CD14-positive monocyte (primary cell): ENCODE measurements at regions not wholly inside any gene's neighbourhood (a gene's known extent, or its start where the extent isn't known, plus 50 kb on each side); places are given as distances from the start of the nearest gene placed in this dataset.

ENCODE experiments used
- DNase-seq, 3 donors: peaks; one replicate each; pipeline ENCODE4 v3.0.0-alpha.2; 2011 to 2022
- H2AFZ ChIP-seq: 2 replicates; pipeline ENCODE4 v1.6.0; 2012; ENCODE audit warnings: mild to moderate bottlenecking, low read depth, low read length, inconsistent platforms; ENCODE audit not compliant: insufficient read depth, poor library complexity, severe bottlenecking
- H3K27ac ChIP-seq, 2 donors: 1 replicate in 1 of 2; 2 replicates in 1 of 2; pipeline ENCODE4 v1.5.1; 2012 to 2013; ENCODE audit warnings: low read length in 2 of 2, control low read depth in 1 of 2, inconsistent platforms in 1 of 2, low read depth in 1 of 2, mild to moderate bottlenecking in 1 of 2
- H3K27me3 ChIP-seq, 2 donors: one replicate each; pipeline versions ENCODE4 v1.6.0 to v1.6.1; 2011 to 2013; ENCODE audit warnings: low read length in 2 of 2; ENCODE audit not compliant: control insufficient read depth in 2 of 2, insufficient read depth in 2 of 2
- H3K36me3 ChIP-seq, 2 donors: replicated peaks in 1 of 2; 1 replicate in 1 of 2; 2 replicates in 1 of 2; pipeline versions ENCODE4 v1.5.1 to v1.6.1; 2012 to 2013; ENCODE audit warnings: low read length in 2 of 2, control low read depth in 1 of 2, inconsistent platforms in 1 of 2, mild to moderate bottlenecking in 1 of 2; ENCODE audit not compliant: insufficient read depth in 2 of 2, control insufficient read depth in 1 of 2
- H3K4me1 ChIP-seq, 2 donors: 1 replicate in 1 of 2; 2 replicates in 1 of 2; pipeline versions ENCODE4 v1.5.1 to v1.6.1; 2012 to 2013; ENCODE audit warnings: low read length in 2 of 2, control low read depth in 1 of 2, inconsistent platforms in 1 of 2, mild to moderate bottlenecking in 1 of 2, moderate library complexity in 1 of 2; ENCODE audit not compliant: insufficient read depth in 2 of 2, control insufficient read depth in 1 of 2
- H3K4me2 ChIP-seq: replicated peaks from 2 replicates; pipeline ENCODE3; 2012; ENCODE audit warnings: low read length, moderate library complexity, mild to moderate bottlenecking; ENCODE audit not compliant: poor library complexity, severe bottlenecking; ENCODE audit errors: extremely low read depth
- H3K4me3 ChIP-seq, 3 experiments: fragments of 200-600 bp in 1 of 3; sonication (generic) in 1 of 3; replicated peaks in 1 of 3; 1 replicate in 2 of 3; 2 replicates in 1 of 3; pipeline ENCODE4 v1.5.1; 2011 to 2013; ENCODE audit warnings: low read length in 3 of 3, mild to moderate bottlenecking in 3 of 3, control low read depth in 2 of 3, low read depth in 2 of 3, inconsistent platforms in 1 of 3, moderate library complexity in 1 of 3
- H3K79me2 ChIP-seq: 2 replicates; pipeline ENCODE4 v1.6.0; 2012; ENCODE audit warnings: mild to moderate bottlenecking, control low read depth, inconsistent platforms, low read length, moderate library complexity; ENCODE audit not compliant: insufficient read depth
- H3K9ac ChIP-seq: 2 replicates; pipeline ENCODE4 v1.6.0; 2017; ENCODE audit warnings: low read length, mild to moderate bottlenecking; ENCODE audit not compliant: insufficient read depth, poor library complexity, severe bottlenecking
- H3K9me3 ChIP-seq, 2 donors: replicated peaks in 1 of 2; 1 replicate in 1 of 2; 2 replicates in 1 of 2; pipeline versions ENCODE4 v1.5.1 to v1.6.1; 2012 to 2013; ENCODE audit warnings: low read length in 2 of 2, control low read depth in 1 of 2; ENCODE audit not compliant: control insufficient read depth in 1 of 2, insufficient read depth in 1 of 2
- H4K20me1 ChIP-seq: 2 replicates; pipeline ENCODE4 v1.6.0; 2012; ENCODE audit warnings: mild to moderate bottlenecking, low read length, control low read depth, moderate library complexity; ENCODE audit not compliant: insufficient read depth
- H3K27ac Mint-ChIP-seq, 7 donors: one replicate each; pipeline ENCODE4 v1.8.0; 2020; ENCODE audit warnings: mild to moderate bottlenecking in 7 of 7, mixed read lengths in 7 of 7, moderate library complexity in 6 of 7, inconsistent platforms in 2 of 7
- H3K27me3 Mint-ChIP-seq, 3 donors: one replicate each; pipeline ENCODE4 v1.8.0; 2021 to 2022; ENCODE audit warnings: low read depth in 3 of 3, mild to moderate bottlenecking in 3 of 3, mixed read lengths in 3 of 3, moderate library complexity in 3 of 3, inconsistent platforms in 1 of 3
- H3K36me3 Mint-ChIP-seq, 2 donors: one replicate each; pipeline ENCODE4 v1.8.0; 2020; ENCODE audit warnings: mixed read lengths in 2 of 2, inconsistent platforms in 1 of 2, mild to moderate bottlenecking in 1 of 2
- H3K4me1 Mint-ChIP-seq: one replicate; pipeline ENCODE4 v1.8.0; 2020; ENCODE audit warnings: mild to moderate bottlenecking, mixed read lengths
- H3K4me3 Mint-ChIP-seq, 2 donors: one replicate each; pipeline ENCODE4 v1.8.0; 2020; ENCODE audit warnings: mild to moderate bottlenecking in 2 of 2, mixed read lengths in 2 of 2, moderate library complexity in 1 of 2
- H3K9me3 Mint-ChIP-seq, 7 donors: one replicate each; pipeline ENCODE4 v1.8.0; 2020 to 2022; ENCODE audit warnings: mixed read lengths in 7 of 7, mild to moderate bottlenecking in 6 of 7, moderate library complexity in 6 of 7, inconsistent platforms in 2 of 7
- CTCF ChIP-seq: fragments of 200-600 bp; IDR thresholded peaks from one replicate; pipeline ENCODE4 v1.8.0; 2022; ENCODE audit warnings: antibody characterized with exemption, mild to moderate bottlenecking
- WGBS: methylation state at CpG from one replicate; pipeline ENCODE4 v1.1.5; 2013; ENCODE audit warnings: missing lambda C conversion rate; ENCODE audit not compliant: insufficient coverage; 5-methylcytosine and 5-hydroxymethylcytosine counted together
- intact Hi-C, 2 donors: fragments of 100-400 bp; cut with micrococcal nuclease; formaldehyde crosslinking; loops; one replicate each; pipeline versions ENCODE4 v1.15.0 to v1.15.1; 2023

GRCh38 chr1:29565490-29565889 lies 329.2 kb downstream of the PTPRU start:
- no CpG with 5 or more reads among the region's 1 CpG for WGBS
- Histone ChIP-seq H3K79me2 (no peaks in the 10 kb centered on the region), H2AFZ (no peak overlapping the region), H3K4me1 (no peaks in the 10 kb centered on the region), H4K20me1 (no peaks in the 10 kb centered on the region), H3K4me2 (no peak overlapping the region), H3K4me3 (no peak overlapping the region), H3K9me3 (peaks cover 43 to 53% of the 10 kb centered on the region in 2 donors), H3K9ac (no peak overlapping the region), H3K27ac (no peak overlapping the region), H3K36me3 (no peaks in the 10 kb centered on the region), H3K27me3 (no peaks in the 10 kb centered on the region)
- H3K27me3 Mint-ChIP-seq = peaks cover 0 to 2% (median 0%) of the 10 kb centered on the region in 3 donors
- peaks cover 20 to 37% (median 26%) of the 10 kb centered on the region in 7 donors for H3K9me3 Mint-ChIP-seq
- H3K36me3 Mint-ChIP-seq = no peaks in the 10 kb centered on the region
- intact Hi-C loops = no loop called here
- H3K4me3 Mint-ChIP-seq = no peak overlapping the region
- H3K4me1 Mint-ChIP-seq = no peaks in the 10 kb centered on the region
- TF ChIP-seq CTCF = no peak
- no peak for DNase-seq
- no peak overlapping the region for H3K27ac Mint-ChIP-seq

- Mint-ChIP-seq H3K9me3 (peaks cover 20 to 33% (median 25%) of the 10 kb centered on the region in 7 donors), H3K4me3 (no peak overlapping the region), H3K4me1 (no peaks in the 10 kb centered on the region), H3K36me3 (no peaks in the 10 kb centered on the region), H3K27me3 (peaks cover 0 to 4% (median 0%) of the 10 kb centered on the region in 3 donors), H3K27ac (no peak overlapping the region)
- H3K9me3 ChIP-seq = peaks cover 43 to 53% of the 10 kb centered on the region in 2 donors
- TF ChIP-seq CTCF = no peak
- H3K27me3 ChIP-seq = no peaks in the 10 kb centered on the region
- no peak overlapping the region for H3K27ac ChIP-seq
- H4K20me1 ChIP-seq = no peaks in the 10 kb centered on the region
- no peak overlapping the region for H3K9ac ChIP-seq
- H3K79me2 ChIP-seq = no peaks in the 10 kb centered on the region
- intact Hi-C loops = no loop called here
- H3K36me3 ChIP-seq = no peaks in the 10 kb centered on the region
- WGBS = 91% methylated on average over 3 of the region's 4 CpGs
- no peak overlapping the region for H3K4me2 ChIP-seq
- H3K4me3 ChIP-seq = no peak overlapping the region
- no peak for DNase-seq
- no peaks in the 10 kb centered on the region for H3K4me1 ChIP-seq
- no peak overlapping the region for H2AFZ ChIP-seq
Observed at GRCh38 chr1:29563571-29563970, 327.2 kb downstream of the PTPRU start.
